ENCODE measurements at regions not wholly inside any gene's neighbourhood (a gene's known extent, or its start where the extent isn't known, plus 50 kb on each side); places are given as distances from the start of the nearest gene placed in this dataset.

GRCh38 chrX:87338510-87338909 lies 179.1 kb upstream of the KLHL4 start:
- TF ChIP-seq CTCF (IDR thresholded peaks at IDR 0.05; ENCODE audit: low read length, missing control alignments), result peak; percentile 33

GRCh38 chrX:87370865-87371264 lies 146.7 kb upstream of the KLHL4 start:
- DNase-seq (ENCODE audit: low read depth), result no peak
- no peak for TF ChIP-seq CTCF (IDR thresholded peaks at IDR 0.05; ENCODE audit: low read length, missing control alignments)
- no peak overlapping the region for H3K4me3 ChIP-seq (replicated peaks; ENCODE audit: low read depth, low read length)

More at GRCh38 chrX:87338510-87338909, 179.1 kb upstream of the KLHL4 start:
- DNase-seq (ENCODE audit: low read depth), result peak; percentile 53
- H3K4me3 ChIP-seq (replicated peaks; ENCODE audit: low read depth, low read length), result no peak overlapping the region

- no peak for DNase-seq (ENCODE audit: low read depth)
- no peak for TF ChIP-seq CTCF (IDR thresholded peaks at IDR 0.05; ENCODE audit: low read length, missing control alignments)
- no peak overlapping the region for H3K4me3 ChIP-seq (replicated peaks; ENCODE audit: low read depth, low read length)
These were observed 143.3 kb upstream of the KLHL4 start for GRCh38 chrX:87374324-87374723.

GRCh38 chrX:87376896-87377295 lies 140.7 kb upstream of the KLHL4 start:
- no peak for TF ChIP-seq CTCF (IDR thresholded peaks at IDR 0.05; ENCODE audit: low read length, missing control alignments)
- no peak overlapping the region for H3K4me3 ChIP-seq (replicated peaks; ENCODE audit: low read depth, low read length)
- DNase-seq (ENCODE audit: low read depth), result no peak

GRCh38 chrX:87388381-87388780 lies 129.2 kb upstream of the KLHL4 start:
- H3K4me3 ChIP-seq (replicated peaks; ENCODE audit: low read depth, low read length), result no peak overlapping the region
- no peak for TF ChIP-seq CTCF (IDR thresholded peaks at IDR 0.05; ENCODE audit: low read length, missing control alignments)
- no peak for DNase-seq (ENCODE audit: low read depth)

GRCh38 chrX:87391742-87392141 lies 125.9 kb upstream of the KLHL4 start:
- TF ChIP-seq CTCF (IDR thresholded peaks at IDR 0.05; ENCODE audit: low read length, missing control alignments), result no peak
- no peak overlapping the region for H3K4me3 ChIP-seq (replicated peaks; ENCODE audit: low read depth, low read length)

GRCh38 chrX:87392369-87392768 lies 125.2 kb upstream of the KLHL4 start:
- no peak for DNase-seq (ENCODE audit: low read depth)
- no peak for TF ChIP-seq CTCF (IDR thresholded peaks at IDR 0.05; ENCODE audit: low read length, missing control alignments)

More at GRCh38 chrX:87391742-87392141, 125.9 kb upstream of the KLHL4 start:
- peak; percentile 27 for DNase-seq (ENCODE audit: low read depth)

More at GRCh38 chrX:87392369-87392768, 125.2 kb upstream of the KLHL4 start:
- H3K4me3 ChIP-seq (replicated peaks; ENCODE audit: low read depth, low read length), result no peak overlapping the region
